ENCODE measurements at regions not wholly inside any gene's neighbourhood (a gene's known extent, or its start where the extent isn't known, plus 50 kb on each side); places are given as distances from the start of the nearest gene placed in this dataset.

DNA sequence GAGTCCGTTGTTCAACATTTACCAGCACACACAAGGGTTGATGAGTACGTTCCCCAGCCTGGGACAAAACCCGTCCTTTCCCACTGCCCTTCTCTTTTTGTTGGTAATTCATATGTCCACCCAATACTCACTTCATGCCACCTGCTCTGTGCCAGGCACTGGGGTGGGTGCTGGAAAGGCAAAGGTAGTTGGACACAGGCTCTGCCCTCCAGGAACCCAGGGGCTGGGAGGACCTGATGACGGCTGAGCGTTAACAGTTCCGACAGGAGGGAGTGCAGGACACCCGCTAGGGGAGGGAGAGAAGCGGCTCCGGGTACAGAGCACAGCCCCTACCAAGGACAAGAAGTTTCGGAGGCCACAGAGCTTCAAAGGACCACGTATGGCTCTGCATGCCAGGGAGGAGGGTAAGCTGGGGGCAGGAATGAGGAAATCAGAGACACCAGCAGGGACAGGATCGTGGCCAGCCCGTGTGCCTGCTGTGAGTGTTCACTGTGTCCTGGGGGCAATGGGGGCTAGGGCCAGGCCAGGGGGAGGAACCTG is 134.1 kb upstream of the GPC1 start:
- no peak for DNase-seq

- DNase-seq, result no peak
These were observed 133.4 kb upstream of the GPC1 start for GRCh38 chr2:240302041-240302440.

GRCh38 chr2:240302933-240303595 is 132.4 kb upstream of the GPC1 start:
- DNase-seq, result no peak

DNA sequence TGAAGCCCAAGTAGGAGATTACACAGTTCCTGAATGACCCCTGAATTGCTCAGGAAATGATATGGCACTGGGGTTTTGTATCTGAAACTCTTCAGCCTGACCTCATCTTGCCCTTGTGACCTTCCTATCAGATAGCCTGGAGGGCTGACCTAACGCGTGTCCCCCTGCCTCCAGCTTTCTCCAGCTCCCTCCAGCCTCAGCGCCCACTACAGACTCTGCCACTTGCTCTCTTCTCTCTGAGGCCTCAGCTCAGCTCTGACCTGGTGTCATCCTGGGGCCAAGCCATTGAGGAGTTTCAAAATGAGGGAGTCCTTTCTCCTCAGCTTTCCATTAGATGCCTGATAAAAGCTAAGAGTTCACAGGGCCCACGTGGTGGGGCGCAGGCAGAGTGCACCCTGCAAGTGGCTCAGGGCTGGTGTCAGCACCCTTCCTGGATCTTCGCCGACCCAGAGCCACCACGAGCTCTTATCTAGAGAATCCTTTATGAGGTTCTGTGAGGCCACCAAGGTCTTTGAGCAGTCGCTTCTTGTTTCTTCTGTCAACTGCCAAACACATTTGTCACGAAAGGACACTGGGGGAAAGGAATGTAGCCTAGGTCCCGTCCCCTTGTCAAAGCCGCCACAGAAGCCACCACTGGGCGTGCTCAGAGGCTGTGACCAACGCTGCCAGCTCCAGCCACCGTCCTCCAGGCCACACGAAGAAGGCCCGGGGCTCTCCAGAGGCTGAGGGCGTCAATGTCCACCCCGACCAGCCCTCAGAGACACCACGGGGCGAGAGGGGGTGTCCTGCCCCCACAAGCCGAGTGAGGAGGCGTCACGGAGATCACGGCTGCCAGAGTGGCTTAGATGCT is 131.3 kb upstream of the GPC1 start:
- no peak for DNase-seq

DNA sequence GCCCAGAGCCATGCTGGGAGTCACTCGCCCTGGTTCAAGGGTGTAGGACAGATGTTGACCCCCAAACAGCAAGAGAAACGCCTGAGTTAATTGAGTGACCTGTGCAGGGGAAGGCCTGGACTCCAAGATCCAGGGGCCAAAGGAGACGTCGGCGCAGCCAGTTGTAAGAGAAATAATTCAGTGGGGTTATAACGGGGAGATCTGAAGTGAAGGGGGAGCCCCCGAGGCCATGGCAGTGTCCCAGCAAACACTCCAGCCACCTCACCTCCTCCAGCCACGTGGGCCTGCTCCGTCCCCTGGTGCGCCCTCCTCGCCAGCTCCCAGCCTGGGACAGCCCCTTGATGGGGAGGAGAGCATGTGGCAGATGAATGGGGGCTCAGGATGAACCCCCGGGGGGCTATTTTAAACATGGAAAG is 130.7 kb upstream of the GPC1 start:
- DNase-seq, result no peak

- DNase-seq, result no peak
These were observed 130.0 kb upstream of the GPC1 start for GRCh38 chr2:240305369-240305962.

GRCh38 chr2:240306185-240306584 is 129.3 kb upstream of the GPC1 start:
- DNase-seq, result no peak

DNA sequence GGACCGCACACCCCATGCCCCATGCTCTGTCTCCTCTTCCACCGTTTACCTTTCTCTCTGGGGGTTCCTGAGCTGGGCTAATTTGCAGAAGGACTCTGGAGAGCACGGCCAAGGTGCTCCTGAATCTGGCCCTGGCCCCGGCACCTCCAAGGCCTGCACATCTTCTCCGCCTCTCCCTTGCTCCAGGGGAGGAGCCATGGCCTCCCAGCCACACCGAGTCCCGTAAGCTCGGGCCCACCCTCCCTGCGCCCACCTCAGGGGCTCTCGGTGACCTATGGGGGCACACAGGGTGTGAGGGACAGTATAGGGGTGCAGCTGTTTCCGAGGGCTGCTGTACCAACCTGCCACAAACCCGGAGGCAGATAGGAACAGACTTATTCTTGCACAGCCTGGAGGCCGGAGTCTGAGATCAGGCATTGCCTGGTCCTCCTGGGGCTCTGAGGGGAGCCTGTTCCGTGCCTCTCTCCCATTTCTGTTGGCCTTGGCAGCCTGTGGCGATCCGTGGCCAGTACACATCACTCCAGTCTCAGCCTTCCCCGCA is 127.3 kb upstream of the GPC1 start:
- no peak for DNase-seq

DNA sequence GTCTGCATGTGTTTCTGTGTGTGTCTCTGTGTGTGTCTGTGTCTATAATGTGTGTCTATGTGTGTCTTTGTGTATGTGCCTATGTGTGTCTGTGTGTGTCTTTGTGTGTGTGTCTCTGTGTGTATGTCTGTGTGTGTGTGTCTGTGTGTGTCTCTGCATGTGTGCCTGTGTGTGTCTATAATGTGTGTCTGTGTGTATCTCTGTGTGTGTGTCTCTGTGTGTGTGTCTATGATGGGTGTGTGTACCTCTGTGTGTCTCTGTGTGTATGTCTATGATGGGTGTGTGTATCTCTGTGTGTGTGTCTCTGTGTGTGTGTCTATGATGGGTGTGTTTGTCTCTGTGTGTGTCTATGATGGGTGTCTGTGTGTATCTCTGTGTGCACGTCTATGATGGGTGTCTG is 126.2 kb upstream of the GPC1 start:
- no peak for DNase-seq

DNA sequence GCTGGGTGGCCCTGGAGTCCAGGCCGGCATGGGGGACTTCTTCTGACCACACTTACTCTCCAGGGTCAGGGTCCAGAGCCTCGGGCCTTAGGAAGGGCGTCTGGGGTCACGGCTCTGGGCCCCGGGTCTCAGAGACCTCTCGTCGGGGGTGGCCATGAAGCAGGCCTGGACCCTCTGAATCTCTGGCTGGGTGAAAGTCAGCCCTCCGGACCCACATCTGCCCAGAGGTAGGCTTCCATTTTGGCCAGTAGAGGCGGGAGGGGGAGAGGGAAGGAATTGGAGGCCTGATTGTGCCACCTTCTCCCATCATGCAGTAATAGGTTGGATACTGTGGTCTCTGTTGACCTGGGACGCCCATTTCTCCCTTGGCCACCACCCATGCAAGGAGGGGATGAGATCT is 125.3 kb upstream of the GPC1 start:
- DNase-seq, result no peak

GRCh38 chr2:240310645-240311044 is 124.8 kb upstream of the GPC1 start:
- no peak for DNase-seq

DNA sequence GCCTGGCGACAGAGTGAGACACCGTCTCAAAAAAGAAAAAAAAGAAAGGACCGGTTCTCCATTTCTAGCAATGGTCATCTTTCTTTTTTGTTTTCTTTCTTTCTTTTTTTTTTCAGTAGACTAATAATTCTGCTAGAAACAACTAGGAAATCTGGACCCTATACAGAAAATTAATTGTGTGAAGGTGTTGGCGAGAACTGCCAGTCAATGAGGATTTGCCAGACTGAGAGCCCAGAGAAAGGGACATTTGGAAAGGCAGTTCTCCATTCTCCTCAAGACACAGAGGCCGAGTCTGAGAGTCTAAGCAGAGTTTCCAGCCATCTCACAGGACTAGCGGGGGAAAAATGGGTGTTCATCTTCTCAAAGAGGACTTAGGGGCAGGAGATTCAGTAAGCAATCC is 123.6 kb upstream of the GPC1 start:
- DNase-seq, result no peak

- no peak for DNase-seq
These were observed 116.1 kb upstream of the GPC1 start for GRCh38 chr2:240319221-240319854.

DNA sequence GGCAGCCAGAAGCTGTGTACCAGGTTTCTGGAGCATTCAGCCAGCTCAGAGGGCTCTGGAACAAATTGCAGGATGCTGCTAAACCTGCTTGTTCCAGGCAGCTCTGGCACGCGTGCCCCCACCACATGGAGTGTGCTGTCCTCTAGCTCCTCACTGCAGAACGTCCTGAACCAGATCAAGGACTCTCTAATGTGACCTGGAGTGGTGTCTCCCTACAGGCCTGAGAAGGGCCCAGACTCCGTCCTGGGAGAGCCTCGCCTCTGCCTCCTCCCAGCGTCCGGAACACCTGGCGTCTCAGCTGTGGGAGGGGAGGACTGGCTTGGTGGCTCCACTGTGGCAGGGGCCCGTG is 115.6 kb upstream of the GPC1 start:
- no peak for DNase-seq

DNA sequence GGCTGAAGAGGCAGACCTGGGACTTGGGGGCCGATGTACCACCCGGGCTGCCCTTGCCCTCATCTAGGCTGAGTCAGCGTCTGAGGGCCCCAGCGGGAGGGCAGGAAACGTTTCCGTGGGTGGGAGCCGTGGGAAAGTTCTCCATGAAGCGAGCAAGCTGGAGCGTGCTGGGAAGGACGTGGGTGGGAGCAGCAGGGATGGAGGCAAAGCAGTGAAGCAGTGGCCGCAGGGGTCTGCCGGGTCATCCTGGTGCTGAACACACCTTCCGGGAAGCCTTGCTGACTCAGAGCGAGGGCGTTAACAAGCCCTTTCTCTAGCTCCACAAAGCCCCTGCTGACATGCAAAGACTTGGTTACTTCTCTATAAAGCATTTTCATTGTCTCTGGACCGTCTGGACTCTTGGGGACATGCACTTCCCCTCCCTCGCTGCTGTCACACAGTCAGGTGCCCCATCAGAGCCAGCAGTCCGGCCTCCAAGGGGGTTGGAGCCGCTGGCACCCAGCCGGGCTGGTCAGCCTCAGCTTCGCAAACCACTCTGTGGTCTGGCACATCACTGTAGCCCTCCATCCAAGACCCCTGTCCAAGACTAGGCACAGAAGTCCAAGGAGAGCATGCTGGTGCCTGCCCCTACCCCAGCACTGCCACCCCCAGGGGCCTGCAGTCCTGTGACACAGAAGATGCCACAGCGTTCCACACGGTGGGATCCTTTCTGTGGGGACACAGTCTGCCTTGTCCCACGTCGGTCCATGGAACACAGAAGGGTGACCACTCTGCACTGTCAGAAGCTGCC is 115.1 kb upstream of the GPC1 start:
- DNase-seq, result no peak

DNA sequence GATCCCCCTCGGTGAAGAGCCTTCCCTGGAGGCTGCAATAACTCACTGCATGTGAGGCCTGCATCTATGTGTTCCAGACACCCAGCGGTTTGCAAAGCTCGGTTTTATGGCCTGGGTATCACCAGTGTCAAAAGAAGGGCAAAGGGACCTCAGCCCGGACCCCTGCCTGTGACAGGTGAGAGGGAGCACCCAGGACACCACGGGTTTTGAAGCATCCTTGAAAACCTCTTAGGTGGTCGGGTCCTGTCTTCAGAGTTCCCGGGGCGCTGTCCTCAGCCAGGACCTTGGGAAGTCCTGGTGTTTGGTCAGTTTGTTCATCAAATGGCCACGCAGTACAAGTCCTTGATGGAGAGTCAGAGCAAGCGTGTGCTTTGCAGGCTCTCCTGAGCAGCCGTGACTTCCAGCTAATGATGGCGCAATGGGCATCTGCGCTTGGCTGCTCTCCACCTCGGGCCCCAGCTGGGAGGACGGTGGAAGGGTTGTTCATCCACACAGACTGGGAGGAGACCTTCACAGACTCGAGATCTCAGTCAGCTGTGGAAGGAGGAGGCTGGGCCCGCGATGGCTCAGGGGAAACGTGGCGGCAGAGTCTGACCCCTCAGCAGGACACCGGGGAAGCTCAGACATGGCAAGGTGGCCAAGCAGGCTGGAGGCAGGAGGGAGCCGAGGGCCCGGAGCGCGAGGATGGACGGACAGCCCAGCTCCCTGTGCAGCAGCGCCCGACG is 113.1 kb upstream of the GPC1 start:
- no peak for DNase-seq

- no peak for DNase-seq
These were observed 112.5 kb upstream of the GPC1 start for GRCh38 chr2:240322991-240323390.

- DNase-seq, result no peak
These were observed 111.7 kb upstream of the GPC1 start for GRCh38 chr2:240323601-240324291.

- DNase-seq, result no peak
These were observed 111.0 kb upstream of the GPC1 start for GRCh38 chr2:240324312-240325015.

All from NCI-H446 (cell line).